Sciatic nerve (tissue), 2 donors: ENCODE measurements at regions not wholly inside any gene's neighbourhood (a gene's known extent, or its start where the extent isn't known, plus 50 kb on each side); places are given as distances from the start of the nearest gene placed in this dataset.

ENCODE experiments used
- ATAC-seq: fragments of 200-7000 bp; cut with Tn5 transposase; one replicate; pipeline ENCODE4 v1.9.1; 2020; ENCODE audit warnings: mild to moderate bottlenecking, moderate library complexity
- DNase-seq: peaks from one replicate; pipeline ENCODE4 v3.0.0-alpha.2; 2020; ENCODE audit warnings: low spot score
- intact Hi-C: fragments of 100-400 bp; cut with DNase I; formaldehyde crosslinking; loops from one replicate; pipeline ENCODE4 v1.14.2; 2022
- donor health status: DM: no; HTN: no; CAD: no.
- donor health status: DM: no; HTN: no; CAD: no.

DNA sequence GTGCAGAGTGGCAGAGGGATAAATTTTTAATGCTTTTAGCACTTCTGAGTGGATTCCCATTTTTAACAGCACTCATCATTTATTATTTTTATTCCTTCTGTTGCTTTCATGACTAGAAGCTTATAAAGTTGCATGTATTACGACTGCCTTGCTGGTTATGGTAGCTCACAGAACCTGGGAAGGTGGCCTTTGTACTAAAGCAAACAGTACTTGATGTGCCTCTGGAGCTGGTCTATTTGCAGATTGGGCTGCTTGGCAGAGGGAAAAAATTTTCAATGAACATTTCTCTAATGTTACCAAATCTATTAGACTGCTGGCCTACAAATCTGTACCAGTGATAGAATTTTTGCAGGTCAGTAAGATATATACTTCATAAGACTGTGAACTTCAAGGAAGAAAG, 274.5 kb upstream of the C9orf72 start:
- intact Hi-C loops, result no loop called here
- DNase-seq (no peak), ATAC-seq (no peak)

GRCh38 chr9:27848315-27848714, 275.0 kb upstream of the C9orf72 start:
- no peak for ATAC-seq
- intact Hi-C loops, result no loop called here

GRCh38 chr9:27851858-27852257, 278.6 kb upstream of the C9orf72 start:
- no peak for ATAC-seq
- intact Hi-C loops, result no loop called here
- no peak for DNase-seq

More at GRCh38 chr9:27848315-27848714, 275.0 kb upstream of the C9orf72 start:
- DNase-seq, result no peak

DNA sequence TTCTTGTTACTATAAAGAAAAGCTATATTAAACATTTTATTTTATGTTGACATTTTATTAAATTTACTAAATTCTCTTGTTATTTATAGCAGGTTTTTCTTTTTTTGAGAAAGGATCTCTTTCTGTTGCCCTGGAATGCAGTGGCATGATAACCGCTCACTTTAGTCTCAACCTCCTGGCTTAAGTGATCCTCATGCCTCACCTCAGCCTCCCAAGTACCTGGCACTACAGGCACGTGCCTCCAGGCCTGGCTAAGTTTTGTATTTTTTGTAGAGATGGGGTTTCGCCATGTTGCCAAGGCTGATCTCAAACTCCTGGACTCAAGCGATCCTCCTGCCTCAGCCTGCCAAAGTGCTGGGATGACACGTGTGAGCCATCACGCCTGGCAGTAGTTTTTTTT, 280.2 kb upstream of the C9orf72 start:
- intact Hi-C loops, result no loop called here
- ATAC-seq (no peak), DNase-seq (no peak)

GRCh38 chr9:27856054-27856453, 282.8 kb upstream of the C9orf72 start:
- intact Hi-C loops, result no loop called here
- ATAC-seq, result no peak
- DNase-seq, result no peak

GRCh38 chr9:27856748-27857147, 283.5 kb upstream of the C9orf72 start:
- intact Hi-C loops, result no loop called here
- DNase-seq, result no peak
- ATAC-seq, result no peak

- DNase-seq, result no peak
- intact Hi-C loops, result no loop called here
- no peak for ATAC-seq
Observed at GRCh38 chr9:27861887-27862286, 288.6 kb upstream of the C9orf72 start.

DNA sequence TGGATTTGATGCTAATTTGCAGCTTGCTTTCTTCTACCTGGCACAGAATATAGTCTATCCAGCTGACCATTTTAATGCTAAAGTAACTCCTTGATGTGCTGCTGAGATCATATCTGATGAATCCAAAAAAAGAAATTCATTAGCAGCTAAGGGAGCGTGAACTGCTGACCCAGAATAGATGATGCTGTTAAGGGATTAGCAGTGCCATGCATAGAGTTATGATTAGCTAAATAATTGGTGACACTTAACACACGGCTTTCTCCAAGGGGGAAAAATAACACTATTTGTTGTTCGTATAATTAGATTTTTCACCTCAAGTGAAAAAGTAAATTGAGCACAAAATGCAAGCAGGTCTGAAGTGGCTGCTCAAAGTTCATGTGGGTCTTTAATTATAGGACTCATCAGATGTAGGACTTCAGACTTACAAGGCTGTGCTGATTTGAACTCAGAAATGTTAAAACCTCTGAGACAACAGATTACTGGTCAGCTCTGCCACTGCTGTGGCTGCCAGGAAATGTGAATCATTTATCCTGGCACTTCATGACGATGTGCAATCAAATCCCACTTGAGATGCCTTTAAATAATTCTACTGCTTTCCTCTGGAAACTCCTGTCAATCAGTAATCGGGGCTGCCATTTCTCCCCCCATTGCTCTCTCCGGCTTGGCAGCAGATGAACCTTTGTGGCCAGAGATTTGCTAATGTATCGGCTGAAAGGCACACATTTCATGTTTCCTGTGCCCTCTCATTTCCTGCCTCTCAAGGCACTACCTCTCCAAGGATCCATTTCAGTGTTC, 291.6 kb upstream of the C9orf72 start:
- intact Hi-C loops, result no loop called here
- ATAC-seq, result no peak

DNA sequence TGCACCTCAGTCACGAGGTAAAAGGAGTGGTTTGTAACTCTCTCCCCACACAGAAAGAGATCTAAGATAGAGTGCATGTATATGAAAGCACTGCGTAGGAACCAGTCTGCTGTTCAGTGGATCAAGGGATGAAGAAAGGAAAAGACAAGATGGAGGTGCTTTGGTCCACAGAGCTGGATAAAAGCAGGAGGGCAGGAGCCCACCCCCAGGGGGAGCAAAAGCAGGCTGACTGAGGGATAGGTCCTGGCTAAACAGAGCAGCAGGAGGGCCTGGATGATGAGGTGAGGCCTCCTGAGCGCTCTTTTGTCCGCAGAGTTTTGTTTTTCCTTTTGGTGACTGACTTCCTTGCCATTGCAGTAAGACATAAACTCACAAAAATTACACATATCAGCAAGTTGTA, 293.5 kb upstream of the C9orf72 start:
- intact Hi-C loops, result no loop called here
- ATAC-seq (no peak), DNase-seq (no peak)

More for the DNA sequence above, 291.6 kb upstream of the C9orf72 start:
- no peak for DNase-seq

DNA sequence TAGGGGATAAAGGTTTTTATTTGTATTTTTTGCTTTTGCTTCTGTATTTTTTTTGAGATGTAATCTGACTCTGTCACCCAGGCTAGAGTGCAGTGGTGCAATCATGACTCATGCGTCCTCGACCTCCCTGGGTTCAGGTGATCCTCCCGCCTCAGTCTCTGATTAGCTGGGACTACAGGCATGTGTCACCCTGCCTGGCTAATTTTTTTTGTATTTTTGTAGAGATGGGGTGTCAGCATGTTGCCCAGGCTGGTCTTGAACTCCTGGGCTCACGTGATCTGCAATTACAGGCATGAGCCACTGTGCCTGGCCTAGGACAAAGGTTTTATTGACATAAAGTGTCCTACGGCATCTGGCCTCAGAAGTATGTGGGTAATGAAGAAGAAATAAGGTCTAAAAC, 297.1 kb upstream of the C9orf72 start:
- DNase-seq (no peak), ATAC-seq (no peak)
- intact Hi-C loops, result no loop called here

- intact Hi-C loops, result no loop called here
- no peak for ATAC-seq
- DNase-seq, result no peak
Observed at GRCh38 chr9:27880156-27880555, 306.9 kb upstream of the C9orf72 start.

GRCh38 chr9:27880635-27881034, 307.4 kb upstream of the C9orf72 start:
- DNase-seq (no peak), ATAC-seq (no peak)
- intact Hi-C loops, result no loop called here

DNA sequence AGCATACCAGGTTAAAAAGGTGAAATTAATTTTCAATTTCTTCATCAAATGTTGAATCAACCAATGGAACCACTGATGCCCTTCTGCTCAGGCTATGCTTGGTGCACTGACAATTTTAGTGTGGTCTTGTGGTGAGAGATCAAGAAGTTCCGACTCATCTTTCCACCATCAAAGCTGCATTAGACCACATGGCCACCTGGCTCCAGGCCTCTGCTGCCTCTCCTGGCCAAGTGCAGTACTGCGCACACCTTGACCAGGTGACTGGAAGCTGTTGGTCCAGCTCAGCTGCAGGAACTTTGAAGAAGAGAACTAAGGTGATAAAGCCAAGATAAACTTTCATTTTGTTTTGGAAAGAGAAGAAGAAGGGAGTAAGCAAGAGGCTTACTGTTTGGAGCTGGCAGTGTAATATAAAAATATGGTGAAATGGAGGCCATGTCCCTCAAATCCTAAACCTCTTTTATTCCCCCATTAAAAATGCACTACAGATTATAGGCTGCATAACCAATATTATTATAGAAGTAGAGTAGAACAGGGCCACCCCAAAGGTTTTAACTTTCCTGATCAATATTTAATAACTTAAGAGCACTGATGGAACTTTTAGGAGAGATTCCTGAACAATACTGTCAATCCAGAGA, 315.5 kb upstream of the C9orf72 start:
- intact Hi-C loops, result no loop called here
- DNase-seq (no peak), ATAC-seq (no peak)

DNA sequence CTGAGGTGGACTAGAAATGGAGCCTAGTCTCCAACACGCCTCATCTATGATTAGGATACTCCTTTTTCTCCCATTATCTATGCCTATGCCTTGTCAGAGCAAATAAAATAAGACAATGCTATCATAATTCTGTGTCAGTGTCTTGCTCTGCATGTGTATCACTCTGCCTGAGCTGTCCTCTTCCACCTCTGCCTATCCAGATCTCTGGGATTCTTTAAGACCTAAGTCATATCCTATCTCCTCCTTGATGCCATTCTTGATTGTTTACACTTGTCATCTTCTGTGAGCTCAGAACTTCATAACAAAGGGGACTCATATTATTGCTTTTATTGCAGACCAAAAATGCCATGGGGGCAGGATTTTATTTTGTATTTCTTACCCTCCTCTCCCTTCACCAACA, 351.2 kb upstream of the C9orf72 start:
- ATAC-seq, result no peak
- intact Hi-C loops, result no loop called here
- DNase-seq, result no peak

DNA sequence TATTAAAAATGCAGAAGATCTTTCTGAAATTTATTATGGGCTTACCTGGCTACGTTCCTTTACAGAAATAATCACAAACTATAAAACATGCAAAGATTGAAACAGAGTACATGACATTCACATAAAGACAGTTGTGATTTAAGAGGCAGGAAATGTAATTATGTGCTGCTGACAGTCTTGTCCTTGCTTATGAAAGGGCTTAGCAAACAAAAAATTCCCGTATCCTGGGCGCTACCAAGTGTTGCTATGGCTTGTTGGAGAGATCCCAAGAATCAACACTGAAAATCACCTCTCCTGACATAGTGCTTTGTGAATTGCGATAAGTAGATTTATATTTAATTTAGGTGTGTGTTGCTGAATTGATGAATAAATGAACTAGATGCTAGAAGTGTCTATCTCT, 352.5 kb upstream of the C9orf72 start:
- DNase-seq, result no peak
- intact Hi-C loops, result no loop called here

GRCh38 chr9:27929841-27930240, 356.6 kb upstream of the C9orf72 start:
- ATAC-seq (no peak), DNase-seq (no peak)
- intact Hi-C loops, result no loop called here

More for the DNA sequence above, 352.5 kb upstream of the C9orf72 start:
- ATAC-seq, result no peak

GRCh38 chr9:27933210-27934025, 360.1 kb upstream of the C9orf72 start:
- DNase-seq (no peak), ATAC-seq (no peak)
- intact Hi-C loops, result no loop called here

DNA sequence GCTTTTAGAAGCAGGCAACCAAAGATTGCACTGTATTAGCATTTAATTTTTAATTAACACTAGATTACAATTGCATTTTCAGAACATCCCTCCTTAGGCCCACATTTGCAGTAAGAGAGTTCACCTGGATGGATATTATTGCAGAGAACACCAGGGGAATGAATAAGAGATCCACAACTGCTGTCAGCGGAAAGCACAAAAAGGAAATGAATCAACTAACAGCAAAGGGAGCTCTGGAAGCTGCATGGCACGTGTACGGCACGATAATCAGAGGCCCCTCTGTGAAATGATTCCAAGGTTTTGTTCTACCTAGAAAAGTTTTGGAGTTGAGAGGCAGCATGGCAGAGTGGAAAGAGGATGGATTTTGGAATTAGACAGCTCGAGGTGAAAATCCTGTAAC, 361.2 kb upstream of the C9orf72 start:
- intact Hi-C loops, result no loop called here
- no peak for DNase-seq
- no peak for ATAC-seq

DNA sequence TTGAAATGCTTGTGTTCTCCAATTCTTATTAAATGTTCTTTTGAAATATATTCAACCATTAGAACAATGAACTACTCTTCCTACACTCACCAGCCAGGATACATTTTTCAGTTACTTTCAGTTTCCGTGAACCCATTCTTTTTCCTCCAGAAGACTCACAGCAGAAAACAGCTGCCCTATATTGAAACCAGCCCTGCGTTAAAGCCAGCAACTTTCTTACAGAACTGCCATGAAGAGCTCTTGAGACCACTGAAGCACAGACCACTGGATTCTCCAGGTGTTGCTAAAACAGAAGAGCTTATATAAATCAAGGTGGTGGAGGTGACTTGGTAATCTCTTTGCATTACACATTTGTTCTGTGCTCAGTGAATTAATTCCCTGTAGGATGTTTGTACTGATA, 365.9 kb upstream of the C9orf72 start:
- ATAC-seq, result no peak
- DNase-seq, result no peak
- intact Hi-C loops, result no loop called here

- intact Hi-C loops, result no loop called here
Observed at GRCh38 chr9:27940535-27940934, 367.3 kb upstream of the C9orf72 start.

More at GRCh38 chr9:27940535-27940934, 367.3 kb upstream of the C9orf72 start:
- DNase-seq (no peak), ATAC-seq (no peak)
